Common myeloid progenitor, CD34-positive (primary cell): ENCODE measurements at regions not wholly inside any gene's neighbourhood (a gene's known extent, or its start where the extent isn't known, plus 50 kb on each side); places are given as distances from the start of the nearest gene placed in this dataset.
A peak's percentile ranks its signal among the peaks of the same experiment; 100 is the strongest.
"Not testable (repeated sequence)": the region's sequence is repeated elsewhere in the genome, so short reads cannot be mapped to it uniquely, and the experiment has no call there.

ENCODE experiments used
- CTCF ChIA-PET: fragments of 350-600 bp; sonication (Branson Sonifier 250); formaldehyde crosslinking; loops from one replicate; lab custom pipeline; 2021; ENCODE audit warnings: antibody characterized with exemption; lab: Charles Lee
- POLR2A ChIA-PET: fragments of 350-600 bp; sonication (Branson Sonifier 250); formaldehyde crosslinking; loops from one replicate; lab custom pipeline; 2021; ENCODE audit warnings: antibody characterized with exemption; lab: Charles Lee
- DNase-seq, 3 donors: peaks; one replicate each; pipeline versions ENCODE4 v3.0.0 to v3.0.0-alpha.2; 2013
- H3K27ac ChIP-seq, 2 experiments: 1 replicate in 1 of 2; 2 replicates in 1 of 2; pipeline ENCODE4 v1.7.0; 2013; ENCODE audit warnings: inconsistent platforms in 2 of 2, low read length in 2 of 2, mild to moderate bottlenecking in 2 of 2, low read depth in 1 of 2, moderate library complexity in 1 of 2; ENCODE audit not compliant: severe bottlenecking in 2 of 2, insufficient read depth in 1 of 2, poor library complexity in 1 of 2
- H3K27me3 ChIP-seq, 5 experiments: replicated peaks in 2 of 5; 1 replicate in 3 of 5; 2 replicates in 2 of 5; pipeline versions ENCODE4 v1.6.1 to v1.7.0; 2013; ENCODE audit warnings: low read length in 4 of 5, mild to moderate bottlenecking in 2 of 5, moderate library complexity in 2 of 5, inconsistent platforms in 1 of 5; ENCODE audit not compliant: insufficient read depth in 5 of 5, control insufficient read depth in 4 of 5
- H3K36me3 ChIP-seq, 4 experiments: 1 replicate in 2 of 4; 2 replicates in 2 of 4; pipeline versions ENCODE4 v1.6.1 to v1.7.0; 2013; ENCODE audit warnings: low read length in 3 of 4, control low read depth in 1 of 4, mild to moderate bottlenecking in 1 of 4; ENCODE audit not compliant: control insufficient read depth in 4 of 4, insufficient read depth in 4 of 4
- H3K4me1 ChIP-seq, 4 experiments: 1 replicate in 3 of 4; 2 replicates in 1 of 4; pipeline versions ENCODE4 v1.6.1 to v1.7.1; 2013; ENCODE audit warnings: low read length in 3 of 4, mild to moderate bottlenecking in 3 of 4, control low read depth in 1 of 4, inconsistent platforms in 1 of 4, moderate library complexity in 1 of 4; ENCODE audit not compliant: control insufficient read depth in 4 of 4, insufficient read depth in 4 of 4; ENCODE audit errors: control extremely low read depth in 1 of 4
- H3K4me3 ChIP-seq, 7 experiments: 1 replicate in 4 of 7; 2 replicates in 3 of 7; pipeline versions ENCODE4 v1.5.1 to v1.7.0; 2013; ENCODE audit warnings: mild to moderate bottlenecking in 7 of 7, low read length in 6 of 7, moderate library complexity in 6 of 7, inconsistent platforms in 2 of 7, low read depth in 2 of 7, control low read depth in 1 of 7; ENCODE audit not compliant: insufficient read depth in 4 of 7, control insufficient read depth in 1 of 7; ENCODE audit errors: extremely low read depth in 1 of 7
- H3K9me3 ChIP-seq, 5 experiments: 1 replicate in 4 of 5; 2 replicates in 1 of 5; pipeline versions ENCODE4 v1.6.1 to v1.7.1; 2013; ENCODE audit warnings: low read length in 4 of 5, mild to moderate bottlenecking in 2 of 5, inconsistent platforms in 1 of 5, low read depth in 1 of 5, moderate library complexity in 1 of 5; ENCODE audit not compliant: control insufficient read depth in 4 of 5, insufficient read depth in 2 of 5; ENCODE audit errors: control extremely low read depth in 1 of 5
- WGBS: methylation state at CpG from one replicate; pipeline ENCODE4 v1.1.5; 2013; ENCODE audit not compliant: insufficient coverage; 5-methylcytosine and 5-hydroxymethylcytosine counted together

DNA sequence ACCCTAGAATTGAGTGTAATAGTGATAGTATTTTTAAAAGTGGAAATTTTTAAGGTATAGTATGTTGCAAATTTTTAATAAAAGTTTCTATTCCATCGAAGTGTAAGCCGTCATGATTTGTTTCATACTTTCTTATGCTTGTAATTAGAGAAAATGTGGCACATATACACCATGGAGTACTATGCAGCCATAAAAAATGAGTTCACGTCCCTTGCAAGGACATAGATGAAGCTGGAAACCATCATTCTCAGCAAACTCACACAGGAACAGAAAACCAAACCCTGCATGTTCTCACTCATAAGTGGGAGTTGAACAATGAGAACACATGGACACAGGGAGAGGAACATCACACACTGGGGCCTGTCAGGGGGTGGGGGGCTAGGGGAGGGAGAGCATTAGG, 350.9 kb downstream of the UTRN start:
- H3K4me3 ChIP-seq, H3K27me3 ChIP-seq, DNase-seq, POLR2A ChIA-PET, H3K27ac ChIP-seq, H3K36me3 ChIP-seq, H3K9me3 ChIP-seq, H3K4me1 ChIP-seq: not testable (repeated sequence)
- no CpG with 5 or more reads among the region's 3 CpGs for WGBS
- CTCF ChIA-PET: interaction anchor here (0.7 to 1.7 kb wide), 2 partner anchors 13 to 14 kb away, joined by 3 read pairs; no protein-coding TSS in a partner anchor

- no peak overlapping the region for H3K27ac ChIP-seq
- no peaks in the 10 kb centered on the region for H3K9me3 ChIP-seq
- DNase-seq: peak in 1 of 3 donors; percentile 5
- ChIA-PET CTCF (interaction anchor here (0.6 to 1.9 kb wide), 2 partner anchors 10 to 128 kb away, joined by 4 to 5 read pairs; no protein-coding TSS in a partner anchor), POLR2A (interaction anchor here (0.6 kb wide), 1 partner anchor 567 kb away, joined by 5 read pairs; no protein-coding TSS in a partner anchor)
- no CpG with 5 or more reads among the region's 4 CpGs for WGBS
- H3K4me3 ChIP-seq: no peak overlapping the region
- H3K27me3 ChIP-seq: no peaks in the 10 kb centered on the region
- no peaks in the 10 kb centered on the region for H3K36me3 ChIP-seq
- H3K4me1 ChIP-seq: no peaks in the 10 kb centered on the region
Measured at GRCh38 chr6:144637541-144637940, 352.4 kb downstream of the UTRN start.

GRCh38 chr6:144639654-144640053, 354.5 kb downstream of the UTRN start:
- Histone ChIP-seq H3K27me3 (no peaks in the 10 kb centered on the region), H3K9me3 (no peaks in the 10 kb centered on the region), H3K27ac (no peak overlapping the region), H3K4me3 (no peak overlapping the region), H3K4me1 (no peaks in the 10 kb centered on the region), H3K36me3 (no peaks in the 10 kb centered on the region)
- DNase-seq: no peak
- POLR2A ChIA-PET: no interaction called here
- WGBS: 100% methylated on average over 1 of the region's 1 CpG
- CTCF ChIA-PET: no interaction called here

GRCh38 chr6:144641286-144641685, 356.2 kb downstream of the UTRN start:
- POLR2A ChIA-PET: no interaction called here
- no peaks in the 10 kb centered on the region for H3K9me3 ChIP-seq
- peaks cover 0 to 2% (median 0%) of the 10 kb centered on the region in 4 experiments for H3K36me3 ChIP-seq

DNA sequence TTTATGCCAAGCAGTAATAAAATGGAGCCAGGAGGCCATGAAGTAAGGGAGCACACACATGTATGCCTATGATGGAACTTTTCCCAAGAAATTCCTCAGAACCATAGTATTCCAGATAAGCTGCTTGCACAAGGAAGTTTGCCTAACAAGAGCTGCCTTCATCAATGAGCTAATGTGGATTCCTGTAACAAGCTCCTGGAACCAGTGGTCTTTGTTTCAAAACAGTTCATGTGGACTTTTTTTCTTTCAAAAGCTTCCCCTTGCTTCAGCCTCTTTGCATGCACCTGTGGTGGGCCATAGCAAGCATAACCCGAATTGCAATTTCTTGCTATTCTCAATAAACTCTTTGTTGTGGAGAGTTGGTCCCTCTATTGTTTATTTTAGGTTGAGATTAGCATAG, 359.6 kb downstream of the UTRN start:
- no peaks in the 10 kb centered on the region for H3K4me1 ChIP-seq
- no CpG with 5 or more reads among the region's 1 CpG for WGBS
- no peak for DNase-seq
- H3K27ac ChIP-seq: no peak overlapping the region
- POLR2A ChIA-PET: no interaction called here
- H3K36me3 ChIP-seq: peaks cover 0 to 2% (median 0%) of the 10 kb centered on the region in 4 experiments
- H3K27me3 ChIP-seq: no peaks in the 10 kb centered on the region
- CTCF ChIA-PET: no interaction called here
- H3K4me3 ChIP-seq: no peak overlapping the region
- H3K9me3 ChIP-seq: no peaks in the 10 kb centered on the region

More at GRCh38 chr6:144641286-144641685, 356.2 kb downstream of the UTRN start:
- Histone ChIP-seq H3K27ac (no peak overlapping the region), H3K4me1 (no peaks in the 10 kb centered on the region), H3K4me3 (no peak overlapping the region), H3K27me3 (no peaks in the 10 kb centered on the region)
- CTCF ChIA-PET: no interaction called here
- no peak for DNase-seq
- WGBS: no CpG with 5 or more reads among the region's 1 CpG

GRCh38 chr6:144646093-144647056, 361.2 kb downstream of the UTRN start:
- Histone ChIP-seq H3K36me3 (peaks cover 0 to 2% (median 0%) of the 10 kb centered on the region in 4 experiments), H3K9me3 (no peaks in the 10 kb centered on the region), H3K4me1 (no peaks in the 10 kb centered on the region), H3K27me3 (no peaks in the 10 kb centered on the region), H3K27ac (no peak overlapping the region), H3K4me3 (no peak overlapping the region)
- DNase-seq: no peak
- ChIA-PET POLR2A (no interaction called here), CTCF (no interaction called here)
- WGBS: 100% methylated on average over 2 of the region's 4 CpGs

- Histone ChIP-seq H3K4me1 (no peaks in the 10 kb centered on the region), H3K9me3 (no peaks in the 10 kb centered on the region), H3K36me3 (peaks cover 0 to 5% (median 0%) of the 10 kb centered on the region in 4 experiments), H3K4me3 (no peak overlapping the region), H3K27ac (no peak overlapping the region), H3K27me3 (no peaks in the 10 kb centered on the region)
- no peak for DNase-seq
- ChIA-PET POLR2A (no interaction called here), CTCF (interaction anchor here (1.4 to 1.9 kb wide), 3 partner anchors 10 to 14 kb away, joined by 5 to 7 read pairs (median 6); no protein-coding TSS in a partner anchor)
- 93% methylated on average over 4 of the region's 6 CpGs for WGBS
Measured at GRCh38 chr6:144647406-144647964, 362.4 kb downstream of the UTRN start.
